ENCODE measurements at regions not wholly inside any gene's neighbourhood (a gene's known extent, or its start where the extent isn't known, plus 50 kb on each side); places are given as distances from the start of the nearest gene placed in this dataset.

- intact Hi-C loops (cut with DNase I) = no loop called here
- Histone ChIP-seq H3K9me3 (no peaks in the 10 kb centered on the region), H3K27ac (no peak overlapping the region), H3K36me3 (no peaks in the 10 kb centered on the region), H3K4me1 (no peaks in the 10 kb centered on the region), H3K4me3 (no peak overlapping the region), H3K27me3 (no peaks in the 10 kb centered on the region)
- DNase-seq (ENCODE audit: low spot score in 2 of 2) = no peak
- TF ChIP-seq CTCF (IDR thresholded peaks at IDR 0.05) = no peak
Observed at GRCh38 chr9:25212361-25212760, 465.9 kb downstream of the TUSC1 start.

- no peak for DNase-seq (ENCODE audit: low spot score in 2 of 2)
- Histone ChIP-seq H3K4me3 (no peak overlapping the region), H3K36me3 (no peaks in the 10 kb centered on the region), H3K4me1 (no peaks in the 10 kb centered on the region), H3K9me3 (no peaks in the 10 kb centered on the region), H3K27me3 (no peaks in the 10 kb centered on the region), H3K27ac (no peak overlapping the region)
- intact Hi-C loops (cut with DNase I) = no loop called here
- no peak for TF ChIP-seq CTCF (IDR thresholded peaks at IDR 0.05)
Observed at GRCh38 chr9:25207402-25208195, 470.6 kb downstream of the TUSC1 start.

GRCh38 chr9:25206027-25206426, 472.2 kb downstream of the TUSC1 start:
- H3K4me1 ChIP-seq = no peaks in the 10 kb centered on the region
- no peak overlapping the region for H3K4me3 ChIP-seq
- no peak for DNase-seq (ENCODE audit: low spot score in 2 of 2)
- no peaks in the 10 kb centered on the region for H3K27me3 ChIP-seq
- no peak for TF ChIP-seq CTCF (IDR thresholded peaks at IDR 0.05)
- H3K36me3 ChIP-seq = no peaks in the 10 kb centered on the region
- intact Hi-C loops (cut with DNase I) = no loop called here
- no peak overlapping the region for H3K27ac ChIP-seq
- no peaks in the 10 kb centered on the region for H3K9me3 ChIP-seq

- no peak for DNase-seq (ENCODE audit: low spot score in 2 of 2)
- H3K27ac ChIP-seq = no peak overlapping the region
- intact Hi-C loops (cut with DNase I) = no loop called here
- no peaks in the 10 kb centered on the region for H3K4me1 ChIP-seq
- no peaks in the 10 kb centered on the region for H3K36me3 ChIP-seq
- no peak overlapping the region for H3K4me3 ChIP-seq
- H3K27me3 ChIP-seq = no peaks in the 10 kb centered on the region
- no peaks in the 10 kb centered on the region for H3K9me3 ChIP-seq
- TF ChIP-seq CTCF (IDR thresholded peaks at IDR 0.05) = no peak
Observed at GRCh38 chr9:25205285-25205684, 473.0 kb downstream of the TUSC1 start.

- no peak overlapping the region for H3K27ac ChIP-seq
- no peaks in the 10 kb centered on the region for H3K27me3 ChIP-seq
- intact Hi-C loops (cut with DNase I) = no loop called here
- no peak for DNase-seq (ENCODE audit: low spot score in 2 of 2)
- no peaks in the 10 kb centered on the region for H3K36me3 ChIP-seq
- no peaks in the 10 kb centered on the region for H3K9me3 ChIP-seq
- H3K4me3 ChIP-seq = no peak overlapping the region
- no peaks in the 10 kb centered on the region for H3K4me1 ChIP-seq
- TF ChIP-seq CTCF (IDR thresholded peaks at IDR 0.05) = no peak
Observed at GRCh38 chr9:25177858-25178257, 500.4 kb downstream of the TUSC1 start.

Data from ascending aorta (tissue), 2 donors.